Gastrocnemius medialis (tissue), 4 donors: ENCODE measurements at regions not wholly inside any gene's neighbourhood (a gene's known extent, or its start where the extent isn't known, plus 50 kb on each side); places are given as distances from the start of the nearest gene placed in this dataset.

ENCODE experiments used
- ATAC-seq, 2 donors: fragments of 150-250 bp; one replicate each; pipeline ENCODE4 v1.9.1; 2016
- DNase-seq, 2 donors: peaks; one replicate each; pipeline ENCODE4 v3.0.0-alpha.2; 2019
- H3K27ac ChIP-seq, 4 donors: fragments of 200-600 bp; sonication (generic); 1 replicate in 1 of 4; 2 replicates in 3 of 4; pipeline ENCODE4 v1.5.1; 2016 to 2018; ENCODE audit warnings: mild to moderate bottlenecking in 2 of 4, moderate library complexity in 1 of 4
- H3K27me3 ChIP-seq, 3 donors: fragments of 200-600 bp; sonication (generic) in 2 of 3; 1 replicate in 1 of 3; 2 replicates in 2 of 3; pipeline versions ENCODE4 v1.5.1 to v1.6.0; 2016 to 2019; ENCODE audit warnings: mild to moderate bottlenecking in 1 of 3, moderate library complexity in 1 of 3
- H3K36me3 ChIP-seq, 2 donors: fragments of 200-600 bp; sonication (generic) in 1 of 2; one replicate each; pipeline ENCODE4 v1.5.1; 2017 to 2018
- H3K4me1 ChIP-seq, 2 donors: fragments of 200-600 bp; sonication (generic) in 1 of 2; one replicate each; pipeline ENCODE4 v1.5.1; 2016 to 2017; ENCODE audit warnings: mild to moderate bottlenecking in 2 of 2
- H3K4me3 ChIP-seq, 4 donors: fragments of 200-600 bp; sonication (generic) in 3 of 4; 1 replicate in 1 of 4; 2 replicates in 3 of 4; pipeline ENCODE4 v1.5.1; 2016 to 2019; ENCODE audit warnings: mild to moderate bottlenecking in 2 of 4
- H3K9me3 ChIP-seq, 3 donors: fragments of 200-600 bp; sonication (generic) in 2 of 3; 1 replicate in 1 of 3; 2 replicates in 2 of 3; pipeline ENCODE4 v1.5.1; 2016 to 2019
- CTCF ChIP-seq, 5 experiments: fragments of 450-650 bp in 3 of 5; fragments of 200-600 bp in 2 of 5; sonication (generic) in 2 of 5; IDR thresholded peaks in 4 of 5; conservative IDR thresholded peaks in 1 of 5; 1 replicate in 4 of 5; 2 replicates in 1 of 5; pipeline ENCODE4 v1.5.1; 2016 to 2019; ENCODE audit warnings: antibody characterized with exemption in 5 of 5, mild to moderate bottlenecking in 3 of 5, moderate library complexity in 3 of 5
- POLR2A ChIP-seq, 2 donors: fragments of 450-650 bp; IDR thresholded peaks; one replicate each; pipeline ENCODE4 v1.6.1; 2017; ENCODE audit warnings: antibody characterized with exemption in 2 of 2, mild to moderate bottlenecking in 2 of 2, moderate library complexity in 2 of 2
- in situ Hi-C, 4 donors: fragments of 200-750 bp; cut with MboI; loops; one replicate each; pipeline versions ENCODE4 v1.15.0 to v1.8.0; 2017; ENCODE audit warnings: low sequenced_read_pairs in 4 of 4
- intact Hi-C: fragments of 100-400 bp; cut with DNase I; formaldehyde crosslinking; loops from one replicate; pipeline ENCODE4 v1.15.1; 2023; ENCODE audit warnings: low total_unique reads

GRCh38 chr4:25536564-25537320 is 118.9 kb upstream of the SLC34A2 start:
- H3K9me3 ChIP-seq, result no peaks in the 10 kb centered on the region
- no peaks in the 10 kb centered on the region for H3K4me1 ChIP-seq
- H3K4me3 ChIP-seq, result no peak overlapping the region
- ATAC-seq (no peak), DNase-seq (no peak)
- in situ Hi-C loops (no loop called here), intact Hi-C loops (no loop called here)
- no peak overlapping the region for H3K27ac ChIP-seq
- no peak for TF ChIP-seq CTCF (IDR thresholded peaks at IDR 0.05 in 4 of 5, conservative IDR thresholded peaks at IDR 0.05 in 1 of 5)
- no peak for TF ChIP-seq POLR2A (IDR thresholded peaks at IDR 0.05)
- no peaks in the 10 kb centered on the region for H3K27me3 ChIP-seq
- H3K36me3 ChIP-seq, result no peaks in the 10 kb centered on the region

GRCh38 chr4:25538430-25538829 is 117.2 kb upstream of the SLC34A2 start:
- Histone ChIP-seq H3K4me1 (no peaks in the 10 kb centered on the region), H3K27me3 (no peaks in the 10 kb centered on the region), H3K36me3 (no peaks in the 10 kb centered on the region), H3K4me3 (no peak overlapping the region), H3K27ac (no peak overlapping the region), H3K9me3 (no peaks in the 10 kb centered on the region)
- no peak for TF ChIP-seq POLR2A (IDR thresholded peaks at IDR 0.05)
- TF ChIP-seq CTCF (IDR thresholded peaks at IDR 0.05 in 4 of 5, conservative IDR thresholded peaks at IDR 0.05 in 1 of 5), result no peak
- ATAC-seq (no peak), DNase-seq (no peak)
- in situ Hi-C loops (no loop called here), intact Hi-C loops (no loop called here)

GRCh38 chr4:25539241-25539640 is 116.4 kb upstream of the SLC34A2 start:
- no peaks in the 10 kb centered on the region for H3K9me3 ChIP-seq
- ATAC-seq, result no peak
- H3K4me1 ChIP-seq, result no peaks in the 10 kb centered on the region

GRCh38 chr4:25540734-25541133 is 114.9 kb upstream of the SLC34A2 start:
- Histone ChIP-seq H3K4me1 (no peaks in the 10 kb centered on the region), H3K27ac (no peak overlapping the region), H3K36me3 (no peaks in the 10 kb centered on the region), H3K9me3 (no peaks in the 10 kb centered on the region), H3K27me3 (no peaks in the 10 kb centered on the region), H3K4me3 (no peak overlapping the region)
- TF ChIP-seq CTCF (IDR thresholded peaks at IDR 0.05 in 4 of 5, conservative IDR thresholded peaks at IDR 0.05 in 1 of 5), result no peak
- TF ChIP-seq POLR2A (IDR thresholded peaks at IDR 0.05), result no peak
- ATAC-seq, result no peak
- in situ Hi-C loops, result no loop called here
- DNase-seq, result no peak
- intact Hi-C loops, result no loop called here

More at GRCh38 chr4:25539241-25539640, 116.4 kb upstream of the SLC34A2 start:
- intact Hi-C loops (no loop called here), in situ Hi-C loops (no loop called here)
- no peak for TF ChIP-seq POLR2A (IDR thresholded peaks at IDR 0.05)
- TF ChIP-seq CTCF (IDR thresholded peaks at IDR 0.05 in 4 of 5, conservative IDR thresholded peaks at IDR 0.05 in 1 of 5), result no peak
- Histone ChIP-seq H3K27ac (no peak overlapping the region), H3K4me3 (no peak overlapping the region), H3K36me3 (no peaks in the 10 kb centered on the region), H3K27me3 (no peaks in the 10 kb centered on the region)
- no peak for DNase-seq

- DNase-seq (no peak), ATAC-seq (no peak)
- Histone ChIP-seq H3K9me3 (no peaks in the 10 kb centered on the region), H3K36me3 (no peaks in the 10 kb centered on the region), H3K27ac (no peak overlapping the region), H3K4me3 (no peak overlapping the region), H3K4me1 (no peaks in the 10 kb centered on the region), H3K27me3 (no peaks in the 10 kb centered on the region)
- in situ Hi-C loops, result no loop called here
- TF ChIP-seq CTCF (IDR thresholded peaks at IDR 0.05 in 4 of 5, conservative IDR thresholded peaks at IDR 0.05 in 1 of 5) (no peak), POLR2A (IDR thresholded peaks at IDR 0.05) (no peak)
- intact Hi-C loops, result no loop called here
Measured at GRCh38 chr4:25547343-25547742, 108.3 kb upstream of the SLC34A2 start.
